Amygdala (tissue), 56 donors: ENCODE measurements at regions not wholly inside any gene's neighbourhood (a gene's known extent, or its start where the extent isn't known, plus 50 kb on each side); places are given as distances from the start of the nearest gene placed in this dataset.
A peak's percentile ranks its signal among the peaks of the same experiment; 100 is the strongest.

Experiments used
- DNase-seq, 56 donors: peaks; one replicate each; lab custom pipeline; 2025; lab: John Stamatoyannopoulos, UW

DNA sequence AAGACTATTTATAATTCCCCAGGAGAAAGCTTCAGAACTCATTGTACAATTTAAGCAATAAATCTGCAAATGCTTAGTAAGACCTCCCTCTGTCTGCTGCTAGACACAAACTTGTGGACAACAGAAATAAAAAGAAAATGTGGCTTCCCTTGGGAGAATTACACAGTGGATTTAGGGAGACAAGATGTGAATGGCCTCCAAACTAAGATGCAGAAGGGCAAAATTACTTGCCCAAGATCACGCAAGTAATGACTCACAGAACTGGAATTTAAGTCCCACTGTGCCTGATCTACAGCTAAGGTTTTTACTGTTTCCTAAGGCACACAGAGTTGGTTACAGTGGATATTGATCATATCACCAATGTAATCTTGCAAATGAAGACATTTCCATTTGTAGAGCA, 947.0 kb downstream of the NLGN4Y start:
- DNase-seq: no peak

DNA sequence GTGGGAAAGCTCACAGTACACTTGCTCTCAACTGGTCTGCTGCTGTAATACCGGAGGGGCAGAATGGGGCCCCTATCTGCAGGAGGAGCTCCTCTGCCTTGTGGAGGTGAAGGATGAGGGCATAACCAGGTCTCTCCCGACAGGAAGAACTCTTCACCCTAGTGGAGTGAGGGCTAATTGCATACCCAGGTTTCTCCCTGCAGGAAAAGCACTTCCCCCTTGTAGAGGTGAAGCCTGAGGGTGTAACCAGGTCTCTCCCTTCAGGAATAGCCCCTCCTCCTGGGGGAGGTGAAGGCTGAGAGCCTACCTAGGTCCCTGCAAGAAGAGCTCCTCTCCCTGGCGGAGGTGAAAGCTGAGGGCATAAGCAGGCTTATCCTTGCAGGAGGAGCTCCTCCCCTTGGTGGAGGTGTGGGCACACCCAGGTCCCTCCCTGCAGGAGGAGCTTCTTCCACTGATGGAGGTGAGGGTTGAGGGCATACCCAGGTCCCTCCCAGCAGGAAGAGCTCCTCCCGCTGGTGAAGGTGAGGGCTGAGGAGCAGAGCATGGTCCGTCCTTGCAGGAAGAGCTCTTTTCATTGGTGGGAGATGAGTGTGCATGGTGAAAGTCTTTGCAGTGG, 954.1 kb downstream of the NLGN4Y start:
- DNase-seq: no peak

DNA sequence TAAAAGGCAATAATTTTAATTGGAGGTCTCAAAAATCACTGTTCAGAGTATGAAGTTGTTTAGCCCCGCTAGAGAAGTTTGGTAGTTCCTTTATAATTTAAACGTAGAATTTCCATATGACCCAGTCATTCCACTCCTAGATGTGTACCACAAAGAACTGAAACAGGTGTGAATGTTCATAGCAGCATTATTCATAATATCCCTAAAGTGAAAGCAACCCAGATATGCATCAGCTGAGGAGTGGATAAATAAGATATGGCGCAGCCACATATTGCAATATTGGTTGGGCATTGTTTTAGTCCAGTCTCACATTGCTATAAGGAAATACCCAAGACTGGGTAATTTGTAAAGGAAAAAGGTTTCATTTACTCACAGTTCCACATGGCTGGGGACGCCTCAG, 976.2 kb downstream of the NLGN4Y start:
- DNase-seq: no peak

DNA sequence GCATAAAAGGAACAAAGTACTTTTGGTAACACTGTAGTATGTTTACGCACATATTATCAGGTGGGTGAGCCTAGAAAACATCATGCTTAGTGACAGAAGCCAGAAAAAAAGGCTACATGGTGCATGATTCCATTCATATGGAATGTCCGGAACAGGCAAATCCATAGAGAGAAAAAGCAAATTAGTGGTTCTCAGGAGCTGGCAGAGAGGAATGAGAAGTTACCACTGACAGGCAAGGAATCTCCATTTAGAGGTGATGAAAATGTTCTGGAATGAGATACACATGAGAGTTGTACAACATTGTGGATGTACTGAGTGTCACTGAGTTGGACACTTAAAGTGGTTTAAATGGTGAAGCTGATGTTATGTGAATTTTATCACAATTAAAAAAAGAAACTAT, 976.9 kb downstream of the NLGN4Y start:
- DNase-seq: no peak

DNA sequence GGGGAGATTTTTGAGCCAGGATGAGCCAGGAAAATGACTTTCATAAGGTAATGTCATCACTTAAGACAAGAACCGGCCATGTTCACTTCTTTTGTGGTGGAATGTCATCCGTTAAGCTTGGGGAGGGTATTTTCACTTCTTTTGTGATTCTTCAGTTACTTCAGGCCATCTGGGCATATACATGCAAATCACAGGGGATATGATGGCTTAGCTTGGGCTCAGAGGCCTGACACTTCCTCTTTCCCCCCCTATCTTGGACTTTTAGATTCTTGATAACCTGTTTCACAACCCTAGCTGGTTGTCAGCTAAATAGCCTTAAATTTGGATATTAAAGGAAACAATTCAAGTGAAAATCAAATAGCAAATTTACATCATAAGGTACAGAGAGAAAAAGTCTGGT, 986.0 kb downstream of the NLGN4Y start:
- DNase-seq: no peak

DNA sequence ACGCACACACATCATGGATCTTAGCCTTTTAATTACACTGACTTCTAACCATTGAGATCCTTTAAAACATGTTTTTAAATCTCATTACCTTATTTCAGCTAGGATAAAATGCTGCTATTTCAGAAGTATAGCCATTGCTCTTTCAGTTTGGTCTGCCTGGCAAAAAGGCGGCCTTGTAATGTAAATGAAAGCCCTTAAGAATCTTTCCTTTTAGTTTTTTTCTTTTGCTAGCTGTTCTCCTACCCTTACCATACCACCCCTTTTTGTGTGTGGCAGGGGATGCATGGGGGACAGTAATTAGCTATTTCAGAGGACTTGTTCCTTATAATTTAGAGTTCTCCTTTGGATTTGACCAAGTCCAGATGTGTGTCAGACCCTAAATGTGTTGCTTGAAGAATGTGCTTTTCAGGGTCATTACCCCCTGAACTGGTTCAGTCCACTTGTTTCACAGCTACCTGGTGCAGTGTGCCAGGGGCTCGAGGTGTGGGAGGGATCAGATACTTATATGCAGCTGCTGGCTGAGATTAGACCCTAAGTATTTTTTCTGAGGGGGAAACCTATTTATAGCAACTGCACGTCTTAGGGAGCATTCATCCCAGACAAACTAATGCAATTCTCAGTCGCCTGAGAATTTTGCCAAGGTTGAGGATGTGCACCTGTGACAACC, 986.8 kb downstream of the NLGN4Y start:
- DNase-seq: no peak

DNA sequence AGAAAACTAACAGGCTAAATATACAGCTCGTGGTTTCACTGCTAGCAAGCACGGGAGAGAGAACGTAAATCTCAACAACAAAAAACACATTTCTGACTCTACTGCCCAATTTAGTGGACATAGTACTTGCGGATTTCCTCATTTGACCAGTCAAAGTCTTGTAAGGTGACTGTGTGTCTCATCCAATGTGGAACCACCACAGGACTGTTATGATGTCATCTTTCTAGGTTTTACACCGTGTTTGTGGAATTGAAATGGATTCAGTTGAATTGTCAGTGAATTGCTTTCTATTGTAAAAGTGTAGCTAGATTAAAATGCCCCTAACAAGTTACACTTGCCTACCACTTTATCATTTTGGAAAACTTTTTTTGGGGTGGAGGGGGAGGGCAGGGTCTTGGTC, 1010.8 kb downstream of the NLGN4Y start:
- no peak for DNase-seq

DNA sequence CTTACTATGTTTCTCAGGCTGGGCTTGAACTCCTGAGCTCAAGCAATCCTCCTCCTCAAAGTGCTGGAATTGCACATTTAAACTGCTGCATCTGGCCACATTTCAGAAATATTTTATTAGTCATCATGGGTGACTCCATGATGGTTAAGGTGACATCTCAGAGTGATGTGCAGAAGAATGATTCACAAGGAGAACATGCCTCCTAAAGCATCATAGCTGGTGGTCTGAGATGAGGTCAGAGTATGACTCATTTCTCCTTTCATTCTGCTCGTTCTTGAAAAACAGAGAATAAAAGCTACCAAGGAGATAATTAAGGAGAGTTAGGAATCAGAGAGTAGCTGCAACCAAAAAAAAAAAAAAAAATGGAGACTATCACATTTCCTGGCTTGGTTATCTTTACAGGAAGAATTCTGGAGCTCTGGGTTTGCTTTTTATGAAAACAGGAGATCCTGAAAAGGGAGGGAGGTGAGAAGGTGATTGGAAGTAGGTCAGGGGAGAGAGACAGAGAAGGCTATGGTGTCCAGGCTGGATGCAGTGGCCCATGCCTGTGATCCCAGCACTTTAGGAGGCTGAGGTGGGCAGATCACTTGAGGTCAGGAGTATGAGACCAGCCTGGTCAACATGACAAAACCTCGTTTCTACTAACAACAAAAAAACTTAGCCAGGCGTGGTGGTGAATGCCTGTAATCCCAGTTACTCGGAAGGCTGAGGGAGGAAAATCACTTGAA, 1011.6 kb downstream of the NLGN4Y start:
- no peak for DNase-seq

DNA sequence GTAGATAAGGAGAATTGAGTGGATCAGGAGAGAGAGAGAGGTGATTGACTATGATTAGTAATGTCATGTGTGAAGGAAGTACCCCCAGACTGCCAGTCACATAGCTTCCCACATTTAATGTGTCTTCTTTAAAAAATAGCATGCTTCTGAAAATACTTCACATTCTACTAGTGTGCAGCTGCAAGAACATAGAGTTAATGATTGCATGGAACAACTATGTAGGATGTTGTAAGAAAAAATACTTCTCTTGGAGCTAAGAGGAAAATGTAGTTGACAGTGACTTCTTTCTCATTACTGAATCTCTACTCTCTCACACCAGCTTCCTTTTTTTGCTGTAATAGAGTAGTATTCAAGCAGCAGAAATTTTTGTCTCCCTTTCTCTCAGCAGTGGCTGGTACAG, 1016.2 kb downstream of the NLGN4Y start:
- DNase-seq: no peak

DNA sequence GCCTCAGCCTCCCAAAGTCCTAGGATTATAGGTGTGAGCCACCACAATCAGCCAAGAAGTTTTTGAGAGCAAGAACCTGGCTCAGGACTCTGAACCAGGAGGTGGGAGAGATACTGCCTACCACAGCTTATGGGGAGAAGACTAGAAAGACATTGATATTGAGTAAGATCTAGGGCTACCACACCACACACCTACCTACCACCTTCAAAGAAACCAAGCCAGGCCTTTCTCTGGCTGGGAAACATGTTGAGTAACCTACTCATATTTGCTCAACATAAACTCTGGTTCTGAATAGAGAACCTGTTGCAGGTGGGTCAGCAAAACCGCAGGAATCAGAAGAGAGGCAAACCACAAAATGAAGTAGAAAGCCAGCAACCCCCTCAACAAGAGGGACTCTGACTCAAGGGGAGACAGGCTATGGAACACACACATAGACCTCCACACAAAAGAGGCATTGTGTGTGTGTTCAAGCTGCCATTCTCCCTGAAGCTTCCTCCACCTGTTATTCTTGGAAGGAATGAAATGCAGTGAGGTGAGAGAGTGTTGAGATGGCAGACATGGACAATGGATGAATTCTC, 1021.9 kb downstream of the NLGN4Y start:
- DNase-seq: no peak

DNA sequence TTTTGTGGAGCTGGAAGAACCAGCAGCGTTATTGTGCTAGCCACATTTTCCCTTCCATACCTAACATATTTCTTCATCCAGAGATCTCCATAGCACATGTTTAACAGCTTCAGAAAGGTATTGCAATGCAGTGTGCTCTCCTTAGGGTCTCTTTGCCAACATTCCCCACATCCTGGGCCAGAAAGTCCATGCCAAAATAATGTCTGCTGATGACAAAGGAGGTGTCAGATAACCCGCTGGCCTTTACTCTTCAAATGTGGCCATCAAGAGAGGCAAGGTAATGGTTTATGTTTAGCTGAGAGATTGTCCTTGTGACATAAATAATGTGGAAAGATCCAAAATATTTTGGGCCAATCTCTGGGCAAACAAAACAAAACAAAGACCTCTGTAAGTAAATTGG, 1027.7 kb downstream of the NLGN4Y start:
- no peak for DNase-seq

DNA sequence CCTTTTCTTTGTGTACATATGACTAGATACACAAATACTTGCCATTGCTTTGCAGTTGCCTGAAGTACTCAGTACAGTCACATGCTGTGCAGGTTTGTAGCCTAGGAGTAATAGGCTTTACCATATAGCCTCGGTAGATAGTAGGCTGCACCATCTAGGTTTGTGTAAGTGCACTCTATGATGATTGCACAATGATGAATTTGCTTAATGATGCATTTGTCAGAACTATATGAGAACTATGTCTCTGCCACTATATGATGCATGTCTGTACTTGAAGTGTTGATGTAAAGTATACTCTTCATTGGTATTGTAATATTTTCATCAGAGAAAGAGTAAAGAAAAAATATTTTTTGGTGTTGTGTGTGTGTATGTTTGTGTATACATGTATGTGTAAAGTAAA, 1030.7 kb downstream of the NLGN4Y start:
- no peak for DNase-seq

DNA sequence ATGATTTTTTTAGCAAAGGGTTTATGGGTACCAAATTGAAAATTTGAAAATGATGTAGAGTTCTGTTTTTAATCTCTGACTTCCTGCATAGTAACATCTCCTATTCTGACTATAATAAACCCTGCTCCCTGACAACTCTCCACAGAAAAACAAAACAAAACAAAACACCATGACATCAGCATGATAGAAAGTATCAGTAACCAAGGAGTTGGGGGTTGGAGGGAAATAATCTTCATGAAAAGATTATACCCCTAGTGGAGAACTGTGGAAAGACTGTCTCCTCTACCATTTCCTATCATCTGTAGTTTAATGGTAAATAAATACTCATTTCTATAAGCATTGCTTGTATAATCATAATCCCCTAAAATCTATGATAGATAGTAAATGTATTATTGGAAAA, 1034.8 kb downstream of the NLGN4Y start:
- DNase-seq: no peak

DNA sequence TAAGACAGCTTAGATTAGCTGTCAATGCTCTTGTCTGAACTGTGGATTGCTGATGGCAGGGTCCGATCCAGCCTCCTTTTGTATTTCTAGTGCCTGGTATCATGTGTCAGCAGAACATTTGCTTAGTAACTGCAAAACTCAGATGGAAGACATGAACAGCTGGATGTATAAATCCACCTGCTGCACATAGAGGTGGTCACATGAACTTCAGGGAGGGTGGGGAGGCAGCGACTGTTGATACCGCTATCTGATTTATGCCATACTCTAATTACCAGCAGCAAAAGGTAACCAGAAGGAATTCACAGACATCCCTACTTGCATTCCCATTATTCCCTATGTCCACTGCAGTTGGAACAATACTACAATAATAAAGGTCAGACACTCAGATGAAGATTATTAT, 1036.5 kb downstream of the NLGN4Y start:
- no peak for DNase-seq

DNA sequence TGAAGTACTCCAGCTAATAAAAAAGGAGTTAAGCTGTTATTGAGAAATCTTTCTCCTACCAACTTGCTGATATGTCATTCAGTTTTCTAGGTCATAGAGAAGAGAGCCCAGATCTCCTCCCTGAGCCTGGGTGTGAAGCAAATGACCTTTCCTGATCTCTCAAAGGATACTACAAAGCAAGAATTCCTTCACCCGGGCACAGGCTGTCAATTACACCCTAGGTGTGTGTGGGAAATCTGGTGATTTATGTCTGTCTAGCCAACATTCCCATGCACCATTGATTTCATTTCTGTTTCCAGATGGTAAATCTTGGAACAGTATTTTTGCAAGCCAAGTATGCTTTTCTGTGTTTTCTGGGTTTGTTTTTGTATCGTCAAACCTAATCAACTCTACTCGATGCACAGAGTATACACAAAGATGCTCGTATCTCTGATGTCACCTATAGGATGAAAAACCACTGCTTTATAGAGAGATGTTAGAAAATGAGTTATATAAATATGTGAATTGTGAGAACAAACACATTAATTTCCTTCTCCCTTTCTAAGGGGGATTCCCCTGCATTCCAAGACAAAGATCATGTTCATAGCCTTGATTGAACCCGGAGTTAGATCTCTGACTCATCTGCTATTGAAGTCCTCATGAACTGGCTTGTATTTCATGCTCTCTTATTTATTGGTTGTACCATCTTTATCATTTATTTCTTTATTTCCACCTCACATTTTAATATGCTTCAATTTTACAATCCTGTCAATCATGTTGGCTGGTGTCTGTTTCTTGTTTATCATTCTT, 1037.4 kb downstream of the NLGN4Y start:
- peak in 1 of 56 donors; percentile 0 for DNase-seq

DNA sequence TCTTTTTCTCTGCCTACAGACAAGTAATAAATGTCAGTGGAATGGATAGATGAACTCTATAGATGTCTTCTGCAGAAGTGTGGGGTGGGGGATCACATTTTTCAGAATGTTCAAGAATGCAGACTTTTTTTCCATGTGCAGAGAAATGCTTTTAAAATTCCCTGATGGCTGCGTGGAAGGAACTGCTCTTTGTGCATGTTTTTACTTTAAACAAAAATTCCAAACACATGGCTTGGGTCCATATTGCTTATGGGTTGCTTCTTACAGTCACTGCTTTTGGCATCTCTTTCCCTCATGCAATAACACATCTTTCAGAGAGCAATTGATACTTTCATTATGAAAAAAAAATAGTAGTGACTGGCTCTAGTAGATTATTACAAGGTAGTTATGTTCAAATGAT, 1053.6 kb downstream of the NLGN4Y start:
- DNase-seq: no peak

DNA sequence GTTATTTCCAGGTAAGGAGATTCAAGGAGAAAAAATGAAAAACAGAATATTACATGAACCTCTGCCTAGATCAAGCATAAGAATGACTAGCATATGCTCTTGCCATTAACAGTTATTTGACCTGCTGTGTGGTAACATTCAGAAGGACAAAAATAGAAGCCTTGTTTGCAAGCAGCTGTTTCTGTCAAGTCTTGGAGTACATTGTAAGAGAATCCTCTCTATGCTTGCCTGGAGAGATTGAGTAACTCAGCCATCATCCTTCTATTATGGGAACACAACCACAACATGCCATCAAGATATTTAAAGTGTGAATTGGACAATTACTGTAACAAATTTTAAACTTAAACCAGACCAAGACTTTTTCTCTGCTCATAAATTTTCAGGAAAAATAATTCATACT, 1054.4 kb downstream of the NLGN4Y start:
- DNase-seq: no peak

DNA sequence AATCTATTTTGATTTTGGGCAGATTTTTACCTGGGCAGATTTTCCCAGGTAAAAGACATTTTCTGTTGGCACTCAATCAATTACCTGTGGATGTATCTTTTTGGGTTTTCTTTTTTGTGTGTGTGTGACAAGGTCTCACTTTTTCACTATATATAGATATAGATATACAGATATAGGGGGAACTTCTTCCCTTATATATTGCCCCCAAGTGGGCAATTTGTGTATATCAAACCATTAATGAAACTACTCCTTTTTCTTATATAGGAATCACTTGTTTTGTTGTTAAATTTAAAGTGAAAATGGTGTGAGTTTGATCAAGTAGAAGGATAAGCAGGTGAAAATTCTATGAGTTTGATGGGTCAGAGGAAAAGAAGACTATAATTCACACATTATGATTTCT, 1054.9 kb downstream of the NLGN4Y start:
- no peak for DNase-seq

DNA sequence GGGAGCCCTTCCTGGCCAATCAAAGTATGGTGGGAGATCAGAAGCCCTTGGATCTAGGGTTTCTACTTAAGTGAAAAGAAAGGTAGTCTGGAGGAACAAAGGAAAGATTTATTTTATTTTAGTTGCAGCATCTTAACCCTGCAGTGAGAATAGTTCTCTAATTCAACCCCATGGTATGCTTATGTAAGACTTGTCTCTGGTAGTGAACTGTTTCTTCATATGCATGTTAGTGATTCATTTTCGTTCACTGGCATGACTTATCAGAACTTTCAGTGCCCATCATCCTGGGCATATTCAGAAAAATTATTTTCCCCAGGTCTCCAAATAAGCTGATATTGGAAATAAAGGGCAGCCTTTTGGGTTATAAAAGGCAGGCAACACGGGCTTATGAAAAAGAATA, 1058.8 kb downstream of the NLGN4Y start:
- no peak for DNase-seq

DNA sequence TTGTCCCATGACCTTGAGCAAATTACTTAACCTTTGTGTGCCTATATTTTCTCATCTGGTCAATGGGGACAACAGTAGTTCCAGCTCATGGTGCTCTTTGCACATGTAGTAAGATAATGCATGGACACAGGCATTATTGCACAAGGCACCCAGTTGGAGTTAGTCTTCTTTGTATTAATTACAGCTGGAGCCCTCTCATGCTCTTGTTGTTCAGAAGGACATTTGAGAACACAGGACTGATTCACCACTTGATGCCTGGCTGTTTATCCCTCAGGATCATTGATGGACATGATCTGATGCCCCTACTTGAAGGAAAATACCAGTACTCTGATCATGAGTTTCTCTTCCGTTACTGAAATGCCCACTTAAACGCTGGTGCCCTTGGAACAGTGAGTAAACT, 1068.6 kb downstream of the NLGN4Y start:
- DNase-seq: no peak
